ENCODE measurements at regions not wholly inside any gene's neighbourhood (a gene's known extent, or its start where the extent isn't known, plus 50 kb on each side); places are given as distances from the start of the nearest gene placed in this dataset.

DNA sequence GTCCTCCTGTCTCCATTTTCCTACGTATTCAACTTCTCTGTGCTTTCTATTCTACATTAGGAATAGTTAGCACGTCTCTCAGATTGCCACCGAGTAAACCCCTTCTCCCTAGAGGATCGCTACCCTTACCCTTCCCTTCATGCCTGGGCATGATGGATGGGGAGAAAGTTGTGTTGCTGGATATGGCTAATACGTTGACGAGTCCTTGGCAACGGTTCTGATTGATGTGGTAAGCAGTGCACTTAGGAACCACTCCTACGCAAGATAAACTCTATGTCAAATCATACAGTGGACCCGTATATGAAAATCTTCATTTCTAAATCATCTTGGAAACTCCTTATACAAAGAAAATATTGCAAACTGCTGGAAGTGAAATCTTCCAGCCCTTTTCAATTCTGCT, 224.5 kb downstream of the EFNB2 start:
- TF ChIP-seq, protein P1, sequence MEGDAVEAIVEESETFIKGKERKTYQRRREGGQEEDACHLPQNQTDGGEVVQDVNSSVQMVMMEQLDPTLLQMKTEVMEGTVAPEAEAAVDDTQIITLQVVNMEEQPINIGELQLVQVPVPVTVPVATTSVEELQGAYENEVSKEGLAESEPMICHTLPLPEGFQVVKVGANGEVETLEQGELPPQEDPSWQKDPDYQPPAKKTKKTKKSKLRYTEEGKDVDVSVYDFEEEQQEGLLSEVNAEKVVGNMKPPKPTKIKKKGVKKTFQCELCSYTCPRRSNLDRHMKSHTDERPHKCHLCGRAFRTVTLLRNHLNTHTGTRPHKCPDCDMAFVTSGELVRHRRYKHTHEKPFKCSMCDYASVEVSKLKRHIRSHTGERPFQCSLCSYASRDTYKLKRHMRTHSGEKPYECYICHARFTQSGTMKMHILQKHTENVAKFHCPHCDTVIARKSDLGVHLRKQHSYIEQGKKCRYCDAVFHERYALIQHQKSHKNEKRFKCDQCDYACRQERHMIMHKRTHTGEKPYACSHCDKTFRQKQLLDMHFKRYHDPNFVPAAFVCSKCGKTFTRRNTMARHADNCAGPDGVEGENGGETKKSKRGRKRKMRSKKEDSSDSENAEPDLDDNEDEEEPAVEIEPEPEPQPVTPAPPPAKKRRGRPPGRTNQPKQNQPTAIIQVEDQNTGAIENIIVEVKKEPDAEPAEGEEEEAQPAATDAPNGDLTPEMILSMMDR (IDR thresholded peaks at IDR 0.05) = no peak
- TF ChIP-seq EP300 (IDR thresholded peaks at IDR 0.05) (no peak), POLR2A (IDR thresholded peaks at IDR 0.05) (no peak), POLR2AphosphoS5 (IDR thresholded peaks at IDR 0.05) (no peak)

Measured in gastroesophageal sphincter (tissue), 3 donors.